Tongue (tissue), 1 donor: ENCODE measurements at regions not wholly inside any gene's neighbourhood (a gene's known extent, or its start where the extent isn't known, plus 50 kb on each side); places are given as distances from the start of the nearest gene placed in this dataset.
"Not testable (repeated sequence)": the region's sequence is repeated elsewhere in the genome, so short reads cannot be mapped to it uniquely, and the experiment has no call there.

Experiments
- DNase-seq: peaks from one replicate; pipeline ENCODE4 v3.0.0-alpha.2; 2015

DNA sequence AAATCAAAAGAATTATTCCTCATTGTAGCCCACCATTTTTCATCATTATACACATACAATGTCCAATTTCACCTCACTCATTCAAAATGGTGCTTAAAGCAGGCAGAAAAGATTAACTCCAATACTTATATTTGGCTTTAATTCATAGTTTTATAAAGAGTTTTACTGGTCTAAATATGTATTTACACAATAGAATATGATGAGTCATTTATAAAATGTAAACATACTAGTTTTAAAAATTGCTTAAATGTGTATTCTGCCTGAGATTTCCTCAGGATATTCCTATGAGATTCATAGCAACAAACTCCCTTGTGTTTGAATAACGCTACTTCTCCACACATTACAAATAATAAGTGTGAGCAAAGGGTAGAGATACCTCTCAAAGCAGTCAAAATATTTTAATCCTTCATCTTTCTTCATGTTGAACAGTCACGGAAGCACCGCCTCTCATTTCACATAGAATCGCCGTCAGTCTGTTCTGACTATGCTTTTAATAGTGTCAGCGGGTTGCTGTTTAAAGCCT is 75.7 kb upstream of the GBE1 start:
- DNase-seq, result peak; percentile 13

DNA sequence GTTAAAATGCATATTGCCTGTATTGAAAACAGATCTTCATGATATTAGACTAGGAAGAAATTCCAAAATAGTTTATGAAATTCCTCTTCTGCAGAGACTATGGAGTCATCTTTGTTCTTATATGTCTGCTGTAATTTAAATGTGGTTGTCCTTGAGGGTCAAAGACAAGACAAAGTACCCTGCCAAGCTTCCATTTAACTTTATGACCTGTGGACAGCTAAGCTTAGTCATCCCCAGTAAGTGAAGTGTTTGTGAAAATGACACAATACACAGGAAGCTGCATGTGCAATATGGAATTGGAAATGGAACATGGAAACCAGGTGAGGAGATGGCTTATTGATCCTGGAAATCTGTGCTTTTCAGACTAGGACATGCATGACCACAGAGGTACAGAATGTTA is 68.5 kb upstream of the GBE1 start:
- no peak for DNase-seq

DNA sequence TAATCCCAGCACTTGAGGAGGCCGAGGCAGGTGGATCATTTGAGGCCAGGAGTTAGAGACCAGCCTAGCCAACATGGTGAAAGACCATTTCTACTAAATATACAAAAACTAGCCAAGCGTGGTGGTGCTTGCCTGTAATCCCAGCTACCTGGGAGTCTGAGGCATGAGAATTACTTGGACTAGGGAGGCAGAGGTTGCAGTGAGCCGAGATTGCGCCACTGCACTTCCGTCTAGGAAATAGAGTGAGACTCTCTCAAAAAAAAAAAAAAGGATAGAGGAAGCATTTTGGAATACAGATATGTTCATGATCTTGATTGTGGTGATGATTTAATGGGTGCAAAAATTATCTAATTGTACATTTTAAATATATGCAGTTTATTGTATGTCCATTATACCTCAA is 67.8 kb upstream of the GBE1 start:
- DNase-seq, result not testable (repeated sequence)

DNA sequence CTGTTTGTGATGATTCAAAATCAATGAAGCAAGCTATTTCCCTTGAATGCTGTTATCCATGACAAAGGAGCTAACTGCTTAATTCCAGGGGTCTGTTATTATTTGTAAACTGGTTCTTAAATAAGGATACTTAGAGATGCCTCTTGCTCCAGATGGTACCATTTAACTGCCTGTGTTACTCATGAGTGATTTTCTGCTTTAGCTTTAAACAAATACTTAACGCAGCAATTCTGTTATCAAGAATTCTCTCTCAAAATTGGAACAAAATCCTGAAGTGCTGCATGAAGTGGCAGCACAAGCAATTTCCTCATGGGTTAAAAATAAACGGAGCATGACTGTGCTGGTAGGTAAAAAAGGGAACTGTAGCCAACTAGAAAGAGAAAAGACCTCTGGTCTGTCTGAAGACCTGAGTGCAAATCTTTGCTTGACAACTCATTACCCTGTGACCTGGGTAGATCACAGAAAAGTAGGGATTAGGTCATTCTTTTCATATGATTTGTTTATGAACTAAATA is 62.5 kb upstream of the GBE1 start:
- DNase-seq, result peak; percentile 16

DNA sequence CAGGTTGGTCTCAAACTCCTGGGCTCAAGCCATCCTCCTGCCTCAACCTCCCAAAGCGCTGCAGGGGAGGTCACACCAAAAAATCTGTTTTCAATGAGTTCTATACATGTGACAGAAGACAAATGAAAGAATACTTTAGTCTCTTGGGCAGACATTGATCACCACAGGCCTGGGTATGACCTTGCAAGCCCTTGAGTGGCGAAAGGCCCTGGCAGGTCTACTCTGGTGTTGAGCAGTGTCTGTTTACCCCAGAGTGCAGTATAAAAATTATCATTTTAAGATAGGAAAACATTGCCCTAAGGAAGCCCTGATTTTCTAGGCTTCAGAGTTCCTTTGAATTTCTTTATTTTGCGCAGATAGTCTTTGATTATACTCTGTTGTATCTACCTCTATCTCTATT is 61.6 kb upstream of the GBE1 start:
- no peak for DNase-seq

DNA sequence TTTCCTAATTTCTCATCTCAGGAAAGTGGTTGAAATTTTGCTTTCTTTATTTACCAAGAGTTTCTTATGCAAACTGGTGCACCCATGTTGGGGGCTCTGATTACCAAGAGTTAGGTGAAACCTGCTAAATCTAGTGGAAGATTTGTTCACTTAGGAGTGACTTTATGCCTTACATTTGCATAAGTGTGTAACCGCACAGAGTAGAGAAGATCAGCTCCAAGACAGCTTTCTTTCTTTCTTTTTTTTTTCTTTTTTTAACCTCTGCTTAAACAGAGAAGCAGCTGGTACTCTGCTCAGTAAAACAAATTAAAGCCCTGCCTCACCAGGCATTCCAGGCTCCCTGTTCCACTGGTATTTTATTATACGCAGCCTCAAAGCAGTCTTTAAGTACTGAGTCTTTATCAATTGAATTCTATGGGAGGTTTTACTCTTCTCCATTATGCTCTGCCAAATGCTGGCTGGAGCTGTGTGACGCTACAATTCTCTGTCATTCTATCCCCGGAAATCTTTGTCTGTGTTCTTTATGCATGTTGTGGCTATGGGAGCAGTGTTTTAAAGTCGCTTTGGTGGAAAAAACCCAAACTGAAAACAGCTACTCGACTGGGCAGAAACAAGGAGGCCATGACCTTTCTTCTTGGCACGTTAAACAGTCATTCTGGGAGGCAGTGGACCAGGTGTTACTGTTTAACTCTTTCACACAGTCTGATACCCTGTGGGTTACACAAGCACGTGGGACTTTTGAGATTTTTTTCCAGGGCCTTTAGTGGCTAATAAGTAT is 55.2 kb upstream of the GBE1 start:
- DNase-seq, result peak; percentile 45

DNA sequence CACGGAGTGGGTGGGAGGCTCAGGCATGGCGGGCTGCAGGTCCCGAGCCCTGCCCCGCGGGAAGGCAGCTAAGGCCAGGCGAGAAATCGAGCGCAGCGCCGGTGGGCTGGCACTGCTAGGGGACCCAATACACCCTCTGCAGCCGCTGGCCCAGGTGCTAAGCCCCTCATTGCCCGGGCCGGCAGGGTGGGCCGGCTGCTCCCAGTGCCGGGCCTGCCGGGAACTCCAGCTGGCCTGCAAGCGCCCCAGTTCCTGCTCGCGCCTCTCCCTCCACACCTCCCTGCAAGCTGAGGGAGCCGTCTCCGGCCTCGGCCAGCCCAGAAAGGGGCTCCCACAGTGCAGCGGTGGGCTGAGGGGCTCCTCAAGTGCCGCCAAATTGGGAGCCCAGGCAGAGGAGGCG is 50.7 kb upstream of the GBE1 start:
- not testable (repeated sequence) for DNase-seq
